NCI-H2196 treated with DMSO at 0.1 percent for 48 hours (cell line): ENCODE measurements at regions not wholly inside any gene's neighbourhood (a gene's known extent, or its start where the extent isn't known, plus 50 kb on each side); places are given as distances from the start of the nearest gene placed in this dataset.
"Not testable (repeated sequence)": the region's sequence is repeated elsewhere in the genome, so short reads cannot be mapped to it uniquely, and the experiment has no call there.

ENCODE experiments used
- DNase-seq: peaks from one replicate; lab custom pipeline; 2025; ENCODE audit not compliant: unreplicated experiment; lab: John Stamatoyannopoulos, UW

GRCh38 chr21:36246080-36246631 is 73.8 kb upstream of the MORC3 start:
- no peak for DNase-seq

GRCh38 chr21:36247316-36248010 is 72.5 kb upstream of the MORC3 start:
- DNase-seq, result no peak

- no peak for DNase-seq
Observed at GRCh38 chr21:36249576-36250422, 70.2 kb upstream of the MORC3 start.

DNA sequence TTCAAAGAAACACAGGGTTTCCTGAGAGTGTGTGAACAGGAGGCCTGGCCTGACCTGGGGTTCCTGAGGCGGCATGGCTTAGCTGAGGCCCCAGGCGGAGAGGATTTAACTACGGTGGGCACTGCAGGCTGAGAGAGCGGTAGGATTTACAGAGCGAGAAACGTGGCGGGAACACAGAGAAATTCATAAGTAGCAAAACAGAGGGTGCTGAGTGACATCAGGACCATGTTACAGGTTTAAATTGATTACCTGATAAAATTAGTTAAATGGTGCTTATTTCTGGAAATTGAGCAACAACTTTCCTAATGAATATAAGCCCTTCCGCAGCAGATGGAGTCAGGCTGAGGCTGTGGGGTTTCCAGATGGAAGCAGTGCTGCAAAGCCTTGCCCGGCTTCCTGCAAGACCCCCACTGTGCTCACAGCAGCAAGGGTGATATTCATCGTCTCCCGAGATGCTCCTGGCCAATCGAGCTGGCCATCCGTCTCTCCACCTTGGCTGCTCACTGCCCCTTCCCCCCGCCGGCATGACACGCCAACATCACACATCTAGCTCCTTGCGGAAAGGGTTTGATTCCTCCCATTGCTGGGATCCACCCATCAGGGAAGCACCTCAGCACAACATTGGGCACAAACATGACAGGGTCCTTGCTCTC is 69.4 kb upstream of the MORC3 start:
- DNase-seq, result no peak

GRCh38 chr21:36254106-36254941 is 65.7 kb upstream of the MORC3 start:
- no peak for DNase-seq

DNA sequence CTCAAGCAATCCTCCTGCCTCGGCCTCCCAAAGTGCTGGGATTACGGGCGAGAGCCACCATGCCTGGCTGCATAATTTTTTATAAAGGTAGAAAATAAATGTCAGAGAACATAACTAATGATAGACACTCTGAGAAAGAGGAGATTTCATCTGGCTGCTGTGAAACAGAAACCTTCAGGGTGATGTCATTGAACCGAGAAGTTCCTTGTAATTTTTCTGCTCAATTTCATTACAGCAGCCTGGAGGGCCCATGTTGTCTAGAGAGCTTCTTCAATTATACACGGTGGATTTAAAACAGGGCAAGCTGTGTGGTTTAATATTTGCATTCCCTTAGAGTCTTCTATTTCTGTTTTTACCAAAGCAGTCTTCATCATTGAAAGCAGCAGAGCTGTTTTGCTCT is 64.3 kb upstream of the MORC3 start:
- DNase-seq, result no peak

- no peak for DNase-seq
Observed at GRCh38 chr21:36257657-36258056, 62.3 kb upstream of the MORC3 start.

- peak; percentile 39 for DNase-seq
Observed at GRCh38 chr21:36260030-36260787, 59.8 kb upstream of the MORC3 start.

DNA sequence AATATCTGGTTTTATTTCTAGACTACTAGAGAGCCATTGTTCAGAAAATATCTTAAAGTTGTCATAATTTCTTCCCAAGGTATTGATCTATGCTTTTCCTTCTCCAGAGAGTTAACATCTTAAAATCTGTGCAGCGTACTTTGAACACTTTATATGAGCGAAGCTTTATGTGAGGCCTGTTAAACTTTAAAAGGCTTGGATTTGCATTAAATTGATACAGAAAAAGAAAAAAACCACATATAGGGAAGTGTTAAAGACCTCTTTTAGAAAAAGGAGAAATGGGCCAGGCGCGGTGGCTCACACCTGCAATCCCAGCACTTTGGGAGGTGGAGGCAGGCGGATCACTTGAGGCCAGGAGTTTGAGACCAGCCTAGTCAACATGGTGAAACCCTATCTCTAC is 59.2 kb upstream of the MORC3 start:
- DNase-seq, result no peak

DNA sequence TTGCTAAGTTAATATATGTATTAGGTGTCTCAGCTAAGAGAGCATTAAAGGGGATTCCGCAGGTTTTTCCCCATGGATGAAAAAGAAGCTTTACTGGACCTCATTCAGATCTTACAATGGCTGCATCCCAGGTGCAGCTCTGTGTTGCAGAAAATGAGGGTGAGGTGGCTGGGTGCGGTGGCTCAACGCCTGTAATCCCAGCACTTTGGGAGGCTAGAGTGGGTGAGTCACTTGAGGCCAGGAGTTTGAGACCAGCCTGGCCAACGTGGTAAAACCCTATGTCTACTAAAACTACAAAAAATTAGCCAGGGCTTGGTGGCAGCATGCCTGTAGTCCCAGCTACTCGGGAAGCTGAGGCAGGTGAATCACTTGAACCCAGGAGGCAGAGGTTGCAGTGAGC is 58.5 kb upstream of the MORC3 start:
- no peak for DNase-seq

- no peak for DNase-seq
Observed at GRCh38 chr21:36263797-36264196, 56.2 kb upstream of the MORC3 start.

DNA sequence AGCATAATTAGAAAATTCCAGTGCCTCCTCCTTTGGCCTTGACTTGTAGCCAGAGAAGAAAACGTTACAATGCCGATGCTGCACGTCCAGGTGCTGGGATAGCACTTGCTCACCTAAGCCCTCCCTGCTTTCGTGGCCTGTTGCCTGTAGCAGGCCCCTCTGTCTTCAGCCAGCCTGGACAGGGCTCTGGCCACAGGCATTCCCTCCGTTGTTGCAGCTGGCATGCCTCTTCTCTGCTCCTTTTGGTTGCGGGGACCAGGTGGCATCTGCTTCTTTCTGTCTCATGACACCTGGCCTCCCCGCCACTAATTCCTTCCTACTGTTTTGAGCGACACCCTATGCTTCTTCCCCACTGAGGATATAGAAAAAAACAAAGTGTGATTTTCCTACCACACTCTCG is 54.6 kb upstream of the MORC3 start:
- DNase-seq, result no peak

- DNase-seq, result not testable (repeated sequence)
Observed at GRCh38 chr21:36267828-36268227, 52.2 kb upstream of the MORC3 start.

- not testable (repeated sequence) for DNase-seq
Observed at GRCh38 chr21:36268264-36268663, 51.7 kb upstream of the MORC3 start.
